ENCODE measurements at regions not wholly inside any gene's neighbourhood (a gene's known extent, or its start where the extent isn't known, plus 50 kb on each side); places are given as distances from the start of the nearest gene placed in this dataset.

DNA sequence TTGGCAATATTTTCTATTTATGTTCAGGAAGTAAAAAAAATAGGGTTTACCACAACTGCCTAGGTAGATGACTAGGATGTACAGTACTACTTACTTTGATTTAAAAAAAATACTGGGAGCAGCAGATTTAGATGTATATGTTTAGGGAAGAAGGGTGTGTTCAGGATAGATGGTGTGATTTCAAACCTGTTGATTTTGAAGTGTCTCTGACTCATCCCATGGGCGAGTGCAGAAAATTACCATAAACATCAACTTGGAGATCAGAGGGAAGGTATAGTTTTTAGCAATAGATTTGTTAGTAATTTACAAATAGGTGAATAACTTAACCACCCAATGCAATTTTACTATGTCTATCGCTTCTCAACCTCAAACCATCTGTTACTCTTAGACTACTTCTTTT lies 214.8 kb downstream of the NDFIP2 start:
- intact Hi-C loops (cut with DNase I), result no loop called here
- no peak for DNase-seq

DNA sequence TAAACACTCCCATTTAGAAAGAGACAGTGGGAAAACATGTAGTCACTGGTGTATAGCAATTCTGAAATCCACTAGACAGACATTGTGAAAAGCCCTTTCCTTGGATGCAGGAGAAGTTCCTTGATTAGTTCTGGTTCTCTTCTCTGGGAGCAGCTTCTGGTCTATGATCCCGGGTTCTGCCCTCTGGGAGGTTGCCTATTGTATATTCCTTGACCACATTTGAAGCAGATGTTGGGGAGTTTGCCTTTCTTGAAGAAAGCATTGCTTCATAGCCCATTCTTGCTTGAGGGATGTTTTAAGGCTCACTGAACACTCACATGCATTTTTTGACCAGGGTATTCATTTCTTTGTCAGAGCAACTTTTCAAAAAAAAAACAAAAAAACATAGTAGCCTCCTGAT lies 211.9 kb downstream of the NDFIP2 start:
- intact Hi-C loops (cut with DNase I), result no loop called here
- no peak for DNase-seq

DNA sequence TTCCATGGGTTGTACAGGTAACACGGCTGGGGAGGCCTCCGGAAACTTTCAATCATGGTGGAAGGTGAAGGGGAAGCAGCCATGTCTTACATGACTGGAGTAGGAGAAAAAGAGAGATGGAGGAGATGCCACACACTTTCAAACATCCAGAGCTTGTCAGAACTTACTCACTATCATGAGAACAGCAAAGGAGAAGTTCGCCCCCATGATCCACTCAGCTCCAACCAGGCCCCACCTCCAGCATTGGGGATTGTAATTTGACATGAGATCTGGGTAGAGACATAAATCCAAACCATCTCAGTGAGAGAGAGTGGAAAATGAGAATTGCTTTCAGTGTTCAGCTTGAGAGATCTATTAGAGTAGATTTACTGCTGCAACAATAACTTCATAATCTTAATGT lies 210.9 kb downstream of the NDFIP2 start:
- no peak for DNase-seq
- intact Hi-C loops (cut with DNase I), result no loop called here

DNA sequence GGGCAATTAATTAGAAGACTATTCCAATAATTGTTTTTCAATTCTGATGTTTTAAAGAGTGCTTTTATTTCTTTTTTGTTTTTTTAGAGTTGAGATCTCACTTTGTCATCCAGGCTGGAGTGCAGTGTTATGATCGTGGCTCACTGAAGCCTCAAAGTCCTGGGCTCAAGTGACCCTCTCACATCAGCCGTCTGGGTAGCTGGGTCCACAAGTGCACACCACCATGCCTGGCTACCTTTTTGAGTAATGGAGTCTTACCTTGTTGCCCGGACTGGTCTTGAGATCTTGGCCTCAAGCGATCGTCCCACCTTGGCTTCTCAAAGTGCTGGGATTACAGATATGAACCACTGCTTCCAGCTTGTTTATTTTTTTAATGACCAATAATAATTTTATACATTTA lies 207.8 kb downstream of the NDFIP2 start:
- intact Hi-C loops (cut with DNase I), result no loop called here
- no peak for DNase-seq

DNA sequence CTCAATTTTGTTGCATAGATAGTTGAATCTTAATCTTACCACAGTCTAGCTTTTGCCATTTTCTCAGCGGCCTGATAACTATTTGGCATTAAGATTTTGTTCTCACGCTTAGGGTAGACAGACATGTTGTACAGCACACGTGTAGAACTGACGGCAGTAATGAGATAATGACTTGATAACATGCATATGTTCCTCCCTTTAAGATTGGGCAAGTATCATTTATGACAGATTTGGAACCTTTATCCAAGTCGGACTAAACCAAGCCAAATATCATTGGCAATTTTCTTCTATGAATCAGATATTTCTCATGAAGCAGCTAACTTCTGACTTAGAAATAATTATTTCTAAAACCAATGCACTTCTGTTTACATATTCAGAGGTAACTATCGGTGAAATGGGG lies 205.5 kb downstream of the NDFIP2 start:
- intact Hi-C loops (cut with DNase I), result no loop called here
- no peak for DNase-seq

DNA sequence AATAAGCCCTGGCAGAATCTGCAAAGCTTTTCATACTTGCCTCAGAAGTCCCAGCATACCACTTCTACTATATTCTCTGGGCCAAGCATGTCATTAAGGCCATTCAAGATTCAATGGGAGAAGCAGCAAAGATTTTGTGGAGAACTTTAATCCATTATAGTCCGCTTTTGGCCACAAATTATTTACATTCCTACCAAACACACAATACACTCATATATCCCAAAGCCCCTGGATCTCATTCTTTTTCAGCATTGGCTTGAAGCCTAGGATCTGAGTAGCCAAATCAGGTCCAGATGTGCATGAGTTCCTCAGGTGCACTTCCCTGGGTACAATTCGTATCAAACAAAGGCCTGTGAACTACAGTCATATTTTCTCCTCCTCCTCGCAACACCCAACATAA lies 203.4 kb downstream of the NDFIP2 start:
- no peak for DNase-seq
- intact Hi-C loops (cut with DNase I), result no loop called here

DNA sequence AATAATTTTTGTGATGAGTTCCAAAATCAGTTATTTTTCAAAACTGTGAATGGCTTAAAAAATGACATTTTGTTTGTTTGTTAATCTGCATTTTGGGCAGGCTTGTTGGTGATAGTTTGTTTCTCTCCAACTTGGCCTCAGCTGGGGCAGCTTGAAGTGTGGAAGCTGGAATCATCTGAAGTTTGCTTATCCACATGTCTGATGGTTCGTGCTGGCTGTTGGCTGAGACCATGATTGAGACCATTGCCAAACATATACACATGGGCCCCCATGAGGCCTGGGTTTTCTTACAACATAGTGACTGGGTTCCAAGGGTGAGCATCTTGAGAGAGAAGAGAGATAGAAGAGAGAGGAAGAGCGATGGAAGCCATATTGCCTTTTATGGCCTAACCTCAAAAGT lies 201.2 kb downstream of the NDFIP2 start:
- no peak for DNase-seq
- intact Hi-C loops (cut with DNase I), result no loop called here

DNA sequence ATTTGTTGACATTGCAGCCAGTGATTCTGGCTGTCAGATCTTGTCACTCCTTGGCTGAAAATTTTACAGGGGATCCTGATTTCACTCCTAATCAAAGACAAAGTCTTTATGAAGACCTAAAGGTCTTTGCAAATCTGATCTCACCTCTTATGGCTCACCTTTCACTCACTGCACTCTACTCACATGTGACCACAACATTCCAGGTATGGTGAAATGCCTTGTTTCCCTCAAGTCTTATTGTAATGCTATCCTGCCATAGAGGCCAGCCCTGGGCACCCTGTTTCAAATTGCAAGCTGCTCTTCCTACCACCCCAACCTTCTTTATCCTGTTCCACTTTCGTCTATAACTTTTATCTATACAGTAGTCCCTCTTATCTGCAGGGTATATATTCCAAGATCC lies 200.1 kb downstream of the NDFIP2 start:
- no peak for DNase-seq
- intact Hi-C loops (cut with DNase I), result no loop called here

DNA sequence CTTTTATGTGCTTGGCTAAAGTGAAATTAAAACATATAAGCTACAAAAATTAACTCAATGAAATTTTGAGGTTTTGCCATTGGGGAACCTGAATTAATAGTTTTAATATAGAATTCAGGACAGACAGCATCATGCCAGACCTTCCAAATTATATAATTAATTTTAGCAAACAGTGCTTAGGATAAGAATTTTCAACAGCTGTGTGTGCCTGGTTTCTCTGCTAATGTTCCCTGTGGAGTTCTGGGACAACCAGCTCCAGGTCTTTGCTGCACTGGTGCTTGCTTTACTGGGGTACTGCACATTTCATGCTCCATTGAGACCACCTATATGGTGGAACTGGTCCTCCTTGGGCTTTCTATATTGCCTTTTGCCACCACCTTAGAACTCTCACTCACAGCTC lies 199.5 kb downstream of the NDFIP2 start:
- intact Hi-C loops (cut with DNase I), result no loop called here
- DNase-seq, result no peak

DNA sequence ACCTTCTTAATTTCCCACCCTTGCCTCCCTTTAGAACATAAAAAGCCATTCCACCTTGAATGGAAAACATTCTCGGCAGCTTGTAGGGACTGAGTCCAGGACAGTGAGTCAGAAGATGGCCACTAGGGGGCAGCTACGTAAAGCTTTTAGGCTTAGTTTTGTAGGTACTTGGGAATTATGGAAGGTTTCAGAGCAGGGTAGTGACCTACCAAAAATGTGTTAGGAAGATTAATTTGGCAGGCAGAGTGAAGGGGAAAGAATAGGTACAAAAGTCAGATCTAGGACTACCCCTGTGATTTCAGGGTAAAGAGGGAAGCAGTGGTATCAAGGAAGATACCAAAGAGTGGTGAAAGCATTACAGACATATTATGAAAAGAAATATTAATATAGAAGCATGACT lies 198.4 kb downstream of the NDFIP2 start:
- peak in 7 of 10 donors; percentile 34 to 75 (median 62) for DNase-seq
- intact Hi-C loops (cut with DNase I), result loop anchor here (10.0 kb wide), 1 partner anchor 685 kb away; no protein-coding TSS in a partner anchor

DNA sequence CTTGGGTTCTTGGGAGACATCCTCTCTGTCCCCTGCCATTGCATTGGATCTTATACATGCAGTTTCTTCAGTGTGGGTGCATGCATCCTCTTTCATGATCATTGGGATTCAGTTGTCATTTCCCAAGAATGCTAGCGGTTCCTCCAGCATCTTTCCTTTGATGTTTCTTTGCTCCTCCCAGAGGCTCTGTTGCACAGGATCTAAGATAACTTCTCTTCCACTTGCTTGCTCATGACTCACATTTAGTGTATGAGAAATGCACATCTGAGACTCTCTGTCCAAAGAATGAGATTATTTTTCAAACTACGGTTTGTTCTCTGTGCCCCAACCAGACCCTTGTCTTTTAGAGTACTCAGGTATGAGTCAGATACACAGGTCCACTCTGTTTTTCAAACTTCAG lies 197.1 kb downstream of the NDFIP2 start:
- intact Hi-C loops (cut with DNase I), result loop anchor here (10.0 kb wide), 1 partner anchor 687 kb away; no protein-coding TSS in a partner anchor
- no peak for DNase-seq

DNA sequence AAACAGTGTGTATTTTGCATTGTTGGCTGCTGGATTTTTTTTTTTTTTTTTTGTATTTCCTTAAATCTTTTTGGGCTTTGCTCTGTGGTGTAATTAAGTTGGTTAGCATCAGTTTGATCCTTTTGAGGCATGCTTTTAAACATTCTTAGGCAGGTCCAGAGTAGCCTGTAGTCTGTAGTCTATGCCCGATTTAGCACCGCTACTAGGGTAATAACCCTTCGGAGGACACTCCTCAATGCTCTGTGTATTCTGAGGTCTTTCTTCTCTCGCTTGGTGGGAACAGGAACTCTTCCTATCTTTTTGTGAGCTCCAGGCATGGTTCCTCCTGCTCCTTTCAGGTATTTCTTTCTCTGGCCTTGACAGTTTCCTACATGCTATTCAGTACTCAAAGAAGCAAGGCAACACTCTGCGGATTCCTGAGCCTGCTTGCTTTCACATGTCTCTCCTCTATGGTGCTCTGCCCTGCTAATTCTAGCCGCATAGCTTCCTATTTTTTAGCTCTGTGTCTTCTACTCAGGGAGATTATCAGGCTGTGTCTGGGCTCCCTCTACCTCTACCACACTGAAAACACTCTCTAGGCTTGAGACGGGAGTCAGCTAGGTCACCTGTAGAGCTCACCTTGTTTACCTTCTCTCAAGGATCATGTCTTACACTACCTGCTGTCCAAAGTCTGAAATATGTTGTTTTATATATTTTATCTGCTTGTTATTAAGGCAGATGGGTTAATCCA lies 195.1 kb downstream of the NDFIP2 start:
- DNase-seq, result no peak
- intact Hi-C loops (cut with DNase I), result loop anchor here (10.0 kb wide), 1 partner anchor 689 kb away; no protein-coding TSS in a partner anchor

DNA sequence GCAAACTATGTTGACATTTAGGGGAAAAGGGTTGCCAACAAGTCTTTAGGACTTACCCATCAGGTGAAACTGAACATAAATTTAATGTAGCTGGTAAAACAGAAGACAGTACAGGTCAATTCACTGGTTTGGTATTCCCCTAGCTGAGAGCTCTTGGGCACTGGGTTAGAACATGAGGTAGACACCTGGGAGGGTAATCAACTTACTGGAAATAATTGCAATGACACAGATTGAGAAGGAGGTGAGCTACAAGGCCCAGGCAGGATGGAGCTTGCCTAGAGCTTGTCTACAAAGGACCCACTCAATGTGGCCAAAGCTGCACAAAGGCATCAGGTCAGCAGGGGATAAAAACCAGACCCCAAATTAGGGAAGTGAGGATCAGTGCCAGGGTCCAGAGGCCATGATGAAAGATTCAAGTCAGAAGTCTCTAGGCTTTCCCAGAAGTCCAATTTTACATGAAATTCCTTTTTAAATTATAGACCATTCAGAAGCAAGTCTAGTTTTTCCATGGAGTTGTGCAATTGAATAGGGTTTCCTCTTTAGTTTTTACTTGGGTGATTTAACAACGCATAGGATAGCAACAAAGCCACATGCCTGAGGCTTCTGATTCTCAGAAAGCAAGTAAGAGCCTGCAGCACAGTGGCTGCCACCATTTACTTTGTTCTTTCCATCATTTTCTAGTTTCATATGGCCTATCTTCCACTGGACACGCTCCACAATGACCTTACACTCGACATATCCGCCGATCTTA lies 194.0 kb downstream of the NDFIP2 start:
- DNase-seq, result no peak
- intact Hi-C loops (cut with DNase I), result loop anchor here (10.0 kb wide), 1 partner anchor 690 kb away; no protein-coding TSS in a partner anchor

DNA sequence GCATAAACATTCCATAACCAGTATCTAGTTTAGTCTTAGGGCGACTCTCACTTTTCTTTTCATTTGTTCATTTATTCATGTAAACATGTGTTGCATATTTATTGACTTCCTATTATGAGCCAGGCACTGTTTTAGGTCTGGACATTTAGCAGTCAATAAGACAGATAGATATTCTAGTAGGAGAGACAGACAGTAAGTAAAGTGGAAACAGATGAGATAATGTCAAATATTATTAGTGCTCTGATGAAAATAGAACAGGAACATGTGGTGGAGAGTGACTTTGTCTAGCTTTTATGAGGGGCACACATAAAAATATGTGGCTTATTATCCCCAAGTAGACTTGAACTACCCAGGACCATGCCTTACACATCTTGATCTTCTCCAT lies 193.0 kb downstream of the NDFIP2 start:
- intact Hi-C loops (cut with DNase I), result loop anchor here (10.0 kb wide), 1 partner anchor 691 kb away; no protein-coding TSS in a partner anchor
- DNase-seq, result no peak

DNA sequence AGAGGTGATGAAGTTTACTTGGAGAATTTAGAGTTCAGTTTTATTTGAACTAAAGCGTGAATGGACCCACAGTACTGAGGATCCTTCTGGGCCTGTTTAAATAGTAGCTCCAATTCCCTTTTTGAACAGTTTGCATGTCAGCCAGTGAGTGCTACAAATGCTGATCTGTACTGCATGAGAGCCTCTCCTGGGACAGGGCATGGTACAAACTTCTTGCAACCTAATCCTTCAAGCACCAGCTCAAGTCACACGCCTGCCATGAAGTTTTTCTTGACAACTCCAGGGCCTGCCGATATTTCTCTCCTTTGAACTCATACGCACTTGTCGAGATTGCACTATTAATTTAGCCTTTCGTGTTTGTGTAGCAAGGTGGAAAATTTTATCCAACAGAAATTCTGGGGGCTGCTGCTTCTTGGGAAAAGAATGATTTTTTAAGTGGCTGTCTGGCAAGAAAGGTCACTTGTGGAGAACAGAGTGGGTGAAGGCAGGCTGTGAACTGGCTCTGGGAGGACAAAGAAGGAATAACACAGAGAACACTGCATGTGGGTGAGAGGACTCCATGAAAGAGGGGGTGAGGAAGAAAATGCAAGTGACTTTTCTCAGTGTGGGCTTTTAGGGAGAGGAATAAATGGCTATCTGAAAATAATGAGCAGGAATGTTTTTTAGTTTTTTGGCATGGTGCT lies 192.5 kb downstream of the NDFIP2 start:
- no peak for DNase-seq
- intact Hi-C loops (cut with DNase I), result loop anchor here (10.0 kb wide), 1 partner anchor 691 kb away; no protein-coding TSS in a partner anchor

DNA sequence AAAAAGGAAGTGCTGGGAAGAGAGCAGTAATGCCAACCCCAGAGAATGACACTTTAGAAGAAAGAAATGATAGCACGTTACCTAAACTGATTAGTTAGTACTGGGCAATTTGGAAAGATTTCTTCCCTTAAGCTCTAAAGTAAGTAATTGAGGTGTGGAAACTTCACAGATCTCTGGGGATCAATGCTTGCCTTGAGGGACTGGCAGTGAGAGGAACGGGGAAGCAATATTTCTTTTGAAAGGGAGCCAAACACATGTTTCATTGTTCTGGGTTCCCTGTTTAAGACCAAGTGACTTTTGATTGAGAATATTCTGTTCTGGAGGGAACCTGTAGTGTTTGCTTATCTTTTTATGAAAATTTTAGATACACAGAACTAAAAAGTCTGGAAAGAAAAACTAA lies 190.5 kb downstream of the NDFIP2 start:
- intact Hi-C loops (cut with DNase I), result loop anchor here (10.0 kb wide), 1 partner anchor 693 kb away; no protein-coding TSS in a partner anchor
- DNase-seq, result no peak

DNA sequence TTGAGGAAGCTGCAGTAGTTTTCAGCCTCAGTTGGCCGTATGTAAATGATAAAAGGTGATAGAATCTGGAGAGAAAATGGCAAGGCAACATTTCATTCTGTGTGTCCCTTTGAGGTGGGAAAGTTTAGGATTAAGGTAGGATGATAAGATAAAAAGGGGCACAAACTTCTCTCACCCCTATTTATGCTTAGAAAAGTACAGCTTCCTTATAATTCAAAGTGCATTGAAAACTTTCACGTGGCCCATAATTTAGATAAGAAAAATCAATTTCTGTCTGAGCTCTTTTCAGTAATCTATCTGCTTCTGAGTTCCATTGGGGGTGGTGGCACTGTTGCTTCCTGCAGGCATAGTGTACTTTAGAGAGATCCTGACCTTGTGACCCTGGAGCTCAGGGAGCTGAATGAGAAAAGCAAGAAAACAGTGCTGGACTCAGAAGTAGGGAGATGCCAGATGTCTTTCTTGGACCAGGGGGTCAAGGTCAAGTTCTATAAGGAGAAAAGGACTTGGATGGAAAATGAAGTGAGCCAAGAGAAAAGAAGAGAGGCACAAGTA lies 187.3 kb downstream of the NDFIP2 start:
- DNase-seq, result no peak
- intact Hi-C loops (cut with DNase I), result no loop called here

DNA sequence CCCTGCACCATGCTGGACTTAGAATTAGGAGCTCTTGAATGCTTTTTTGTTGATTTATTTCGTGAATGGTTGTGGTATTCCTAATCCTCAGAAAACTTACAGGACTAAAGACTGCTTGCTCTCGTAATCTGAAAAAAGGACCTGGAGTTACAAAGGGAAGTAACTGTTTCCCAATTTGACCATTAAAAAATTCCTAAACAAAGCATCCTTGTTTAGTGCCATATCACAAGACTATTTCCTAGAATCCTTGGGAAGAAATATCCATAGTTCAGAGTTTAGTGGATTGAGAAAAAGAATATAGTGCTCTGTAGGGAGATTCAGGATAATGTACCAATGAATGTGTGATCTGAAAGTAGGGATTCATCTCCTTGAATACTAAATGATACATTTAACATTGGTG lies 186.8 kb downstream of the NDFIP2 start:
- DNase-seq, result no peak
- intact Hi-C loops (cut with DNase I), result no loop called here

DNA sequence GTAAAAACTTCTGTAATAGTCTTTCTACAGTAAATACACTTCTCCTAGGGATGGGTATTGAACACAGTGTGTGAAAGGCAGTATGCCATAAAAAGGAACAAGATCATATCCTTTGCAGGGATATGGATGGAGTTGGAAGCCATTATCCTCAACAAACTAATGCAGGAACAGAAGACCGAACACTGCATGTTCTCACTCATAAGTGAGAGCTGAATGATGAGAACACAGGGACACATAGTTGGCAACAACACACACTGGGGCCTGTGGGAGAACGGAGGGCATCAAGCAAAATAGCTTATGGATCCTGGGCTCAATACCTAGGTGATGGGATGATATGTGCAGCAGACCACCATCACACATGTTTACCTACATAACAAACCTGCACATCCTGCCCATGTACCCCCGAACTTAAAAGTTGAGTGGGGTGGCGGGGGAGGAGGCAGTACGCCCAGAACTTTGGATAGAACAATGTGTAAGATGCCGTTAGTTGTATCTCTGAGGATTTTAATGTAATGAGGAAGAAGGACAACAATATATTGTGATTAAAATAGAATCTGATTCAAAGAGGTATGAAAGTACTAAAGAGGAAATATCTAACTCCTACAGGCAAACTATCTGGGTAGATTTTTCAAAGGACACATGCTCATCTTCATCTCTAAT lies 183.2 kb downstream of the NDFIP2 start:
- intact Hi-C loops (cut with DNase I), result no loop called here
- DNase-seq, result no peak

DNA sequence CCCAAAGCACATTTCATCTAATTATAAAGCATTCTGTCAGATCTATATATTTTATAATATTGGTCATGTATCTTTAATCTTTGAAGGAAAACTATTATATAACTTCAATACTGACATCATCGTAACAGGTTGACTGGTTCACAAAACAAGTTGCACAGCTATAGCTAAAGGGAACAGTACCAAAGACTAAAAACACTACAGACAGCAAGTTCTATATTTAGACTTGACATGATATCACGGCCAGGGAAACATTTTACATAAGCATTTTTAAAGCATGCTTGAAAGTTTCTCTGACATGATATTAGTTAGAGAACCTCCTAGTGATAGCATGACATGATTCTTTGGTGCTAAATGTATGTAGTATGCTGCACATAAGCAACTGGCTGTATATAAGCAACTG lies 182.5 kb downstream of the NDFIP2 start:
- no peak for DNase-seq
- intact Hi-C loops (cut with DNase I), result no loop called here

Data from posterior cingulate gyrus (tissue), 11 donors.